H1 (cell line): ENCODE measurements at regions not wholly inside any gene's neighbourhood (a gene's known extent, or its start where the extent isn't known, plus 50 kb on each side); places are given as distances from the start of the nearest gene placed in this dataset.

Source experiments
- CHD2 ChIP-seq: IDR thresholded peaks from 2 replicates; pipeline ENCODE4 v1.6.1; 2012; ENCODE audit warnings: low read length, improper control_type of control experiment
- PHF8 ChIP-seq: fragments of 200-600 bp; sonication (generic); conservative IDR thresholded peaks from 2 replicates; pipeline ENCODE4 v1.7.1; 2012; ENCODE audit warnings: low read depth, mild to moderate bottlenecking, inconsistent platforms, low read length, moderate library complexity
- RNF2 ChIP-seq: fragments of 200-900, 300-1000 bp; sonication (generic); IDR thresholded peaks from 2 replicates; pipeline ENCODE4 v1.7.1; 2016; ENCODE audit warnings: borderline replicate concordance, low read depth, mild to moderate bottlenecking, antibody characterized with exemption, low read length; ENCODE audit not compliant: poor library complexity, severe bottlenecking; ENCODE audit errors: missing control alignments
- TAF7 ChIP-seq: optimal IDR thresholded peaks from 2 replicates; pipeline ENCODE3; 2011; ENCODE audit warnings: low read depth, mild to moderate bottlenecking, inconsistent platforms, low read length, moderate library complexity, borderline replicate concordance
- TF ChIP-seq, protein P1 (sequence below): IDR thresholded peaks from 2 replicates; pipeline ENCODE4 v1.6.1; 2012; ENCODE audit warnings: low read length, inconsistent platforms

DNA sequence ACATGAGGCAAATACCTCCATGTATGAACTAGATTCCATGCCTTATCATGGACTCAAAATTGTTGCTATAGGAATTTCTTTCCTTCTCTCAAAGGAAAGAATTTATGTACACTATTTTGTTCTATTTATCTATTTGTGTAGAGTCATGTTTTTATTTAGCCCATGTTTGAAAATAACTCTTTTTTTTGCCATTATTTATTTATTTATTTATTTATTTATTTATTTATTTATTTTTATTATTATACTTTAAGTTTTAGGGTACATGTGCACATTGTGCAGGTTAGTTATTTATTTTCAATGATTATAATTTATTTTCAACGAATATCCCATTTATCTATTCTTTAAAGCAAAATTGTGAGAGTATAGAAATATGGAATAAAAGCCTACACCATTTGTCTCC lies 177.9 kb downstream of the MAGEE1 start (continued):
- TF ChIP-seq RNF2 (no peak), PHF8 (no peak), TAF7 (no peak), CHD2 (no peak)
- TF ChIP-seq, protein P1, sequence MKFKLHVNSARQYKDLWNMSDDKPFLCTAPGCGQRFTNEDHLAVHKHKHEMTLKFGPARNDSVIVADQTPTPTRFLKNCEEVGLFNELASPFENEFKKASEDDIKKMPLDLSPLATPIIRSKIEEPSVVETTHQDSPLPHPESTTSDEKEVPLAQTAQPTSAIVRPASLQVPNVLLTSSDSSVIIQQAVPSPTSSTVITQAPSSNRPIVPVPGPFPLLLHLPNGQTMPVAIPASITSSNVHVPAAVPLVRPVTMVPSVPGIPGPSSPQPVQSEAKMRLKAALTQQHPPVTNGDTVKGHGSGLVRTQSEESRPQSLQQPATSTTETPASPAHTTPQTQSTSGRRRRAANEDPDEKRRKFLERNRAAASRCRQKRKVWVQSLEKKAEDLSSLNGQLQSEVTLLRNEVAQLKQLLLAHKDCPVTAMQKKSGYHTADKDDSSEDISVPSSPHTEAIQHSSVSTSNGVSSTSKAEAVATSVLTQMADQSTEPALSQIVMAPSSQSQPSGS, result no peak
